ENCODE measurements at regions not wholly inside any gene's neighbourhood (a gene's known extent, or its start where the extent isn't known, plus 50 kb on each side); places are given as distances from the start of the nearest gene placed in this dataset.

- DNase-seq (ENCODE audit: low spot score): no peak
- Histone ChIP-seq H3K4me3 (no peak overlapping the region), H3K27ac (no peak overlapping the region)
- no peak for TF ChIP-seq CTCF (IDR thresholded peaks at IDR 0.05)
Observed at GRCh38 chr3:70726961-70727360, 414.5 kb upstream of the MDFIC2 start.

- Histone ChIP-seq H3K4me3 (no peak overlapping the region), H3K27ac (no peak overlapping the region)
- no peak for TF ChIP-seq CTCF (IDR thresholded peaks at IDR 0.05)
- no peak for DNase-seq (ENCODE audit: low spot score)
Observed at GRCh38 chr3:70726096-70726938, 413.9 kb upstream of the MDFIC2 start.

- no peak for DNase-seq (ENCODE audit: low spot score)
- no peak for TF ChIP-seq CTCF (IDR thresholded peaks at IDR 0.05)
- no peak overlapping the region for H3K4me3 ChIP-seq
- H3K27ac ChIP-seq: no peak overlapping the region
Observed at GRCh38 chr3:70722018-70722417, 409.6 kb upstream of the MDFIC2 start.

- TF ChIP-seq CTCF (IDR thresholded peaks at IDR 0.05): no peak
- DNase-seq (ENCODE audit: low spot score): no peak
- H3K4me3 ChIP-seq: no peak overlapping the region
- no peak overlapping the region for H3K27ac ChIP-seq
Observed at GRCh38 chr3:70716832-70717231, 404.4 kb upstream of the MDFIC2 start.

GRCh38 chr3:70712449-70713082 lies 400.1 kb upstream of the MDFIC2 start:
- DNase-seq (ENCODE audit: low spot score): no peak
- Histone ChIP-seq H3K27ac (no peak overlapping the region), H3K4me3 (no peak overlapping the region)
- no peak for TF ChIP-seq CTCF (IDR thresholded peaks at IDR 0.05)

GRCh38 chr3:70703305-70704102 lies 391.1 kb upstream of the MDFIC2 start:
- H3K27ac ChIP-seq: no peak overlapping the region
- DNase-seq (ENCODE audit: low spot score): no peak
- no peak for TF ChIP-seq CTCF (IDR thresholded peaks at IDR 0.05)
- H3K4me3 ChIP-seq: no peak overlapping the region
